Right forelimb (tissue), 1 donor: ENCODE measurements at regions not wholly inside any gene's neighbourhood (a gene's known extent, or its start where the extent isn't known, plus 50 kb on each side); places are given as distances from the start of the nearest gene placed in this dataset.

Experiments used
- DNase-seq: peaks from one replicate; pipeline ENCODE4 v3.0.0-alpha.2; 2018

DNA sequence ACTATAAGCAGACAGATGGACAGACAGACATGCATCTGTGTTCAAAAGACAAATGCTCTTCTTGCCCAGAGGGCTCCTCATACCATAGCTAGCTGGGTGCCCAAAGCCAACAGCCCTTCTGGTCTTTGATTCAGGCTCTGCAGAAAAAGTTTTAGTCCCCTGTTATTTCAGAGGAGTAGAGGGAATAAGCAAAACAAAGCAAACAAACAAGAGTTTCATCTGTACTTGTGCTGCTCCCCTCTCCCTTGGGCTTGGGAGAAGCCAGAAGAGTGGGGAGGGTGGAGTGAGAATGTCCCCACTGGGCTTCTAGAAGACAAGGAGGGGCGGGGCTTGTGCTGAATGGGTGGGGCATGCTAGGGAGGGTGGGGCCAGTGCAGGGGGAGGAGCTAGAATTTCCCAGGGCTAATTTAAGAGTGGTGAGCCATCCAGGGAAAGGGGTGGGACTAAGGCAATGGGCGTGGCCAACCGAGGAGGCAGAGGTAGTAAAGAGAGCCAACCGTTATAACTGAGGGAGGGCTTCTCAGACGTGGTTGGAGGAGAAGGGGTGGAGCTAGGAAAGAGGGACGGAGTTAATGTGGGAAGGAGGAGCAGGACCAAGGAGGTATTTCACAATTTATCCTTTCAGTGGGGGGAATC is 101.2 kb upstream of the MGMT start:
- peak; percentile 39 for DNase-seq

GRCh38 chr10:129366450-129366849 is 100.6 kb upstream of the MGMT start:
- peak; percentile 24 for DNase-seq

DNA sequence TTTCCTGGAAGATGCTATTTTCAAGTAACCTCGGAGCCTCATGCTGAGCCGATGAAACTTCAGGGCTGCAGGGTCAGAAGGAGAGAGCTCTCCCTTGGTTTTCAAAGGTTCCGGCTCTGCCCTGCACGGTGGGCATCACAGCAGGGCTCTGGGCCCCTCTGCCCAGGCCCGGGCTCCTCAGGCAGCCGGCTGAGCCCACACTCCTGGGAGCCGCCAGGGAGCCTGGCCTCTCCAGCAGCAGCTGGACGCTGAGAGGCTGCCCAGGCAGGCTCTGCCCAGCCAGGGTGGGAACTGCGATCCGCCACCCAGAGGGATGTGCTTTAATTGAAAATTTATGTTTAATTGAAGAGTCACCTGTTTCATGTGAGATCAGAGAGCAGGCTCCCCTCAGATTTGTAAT is 97.5 kb upstream of the MGMT start:
- no peak for DNase-seq

- no peak for DNase-seq
These were observed 95.5 kb upstream of the MGMT start for GRCh38 chr10:129371541-129371940.

GRCh38 chr10:129372172-129372571 is 94.9 kb upstream of the MGMT start:
- DNase-seq, result no peak

- no peak for DNase-seq
These were observed 93.8 kb upstream of the MGMT start for GRCh38 chr10:129373231-129373630.

GRCh38 chr10:129373718-129374117 is 93.3 kb upstream of the MGMT start:
- no peak for DNase-seq

DNA sequence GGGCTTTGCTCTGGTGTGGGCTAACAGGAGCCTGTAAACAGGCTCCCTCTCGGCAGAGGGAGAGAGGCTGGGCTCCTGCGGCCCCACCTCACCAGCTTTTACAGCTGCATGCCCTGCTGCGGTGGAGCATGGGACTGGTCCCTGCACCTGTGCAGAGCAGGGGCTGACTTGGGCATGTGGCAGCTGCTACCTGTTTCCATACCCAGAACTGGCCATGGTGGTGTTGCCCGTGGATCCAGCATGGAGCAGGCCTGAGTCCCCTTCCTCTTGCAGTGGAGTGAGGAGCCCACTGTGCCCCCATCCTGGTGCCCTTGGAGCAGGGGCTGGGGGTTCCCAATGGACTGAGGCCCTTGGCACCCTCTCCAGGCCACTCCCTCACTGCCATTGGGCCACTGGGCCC is 91.9 kb upstream of the MGMT start:
- DNase-seq, result no peak

- DNase-seq, result no peak
These were observed 91.1 kb upstream of the MGMT start for GRCh38 chr10:129375912-129376311.

- no peak for DNase-seq
These were observed 86.8 kb upstream of the MGMT start for GRCh38 chr10:129380279-129380678.

DNA sequence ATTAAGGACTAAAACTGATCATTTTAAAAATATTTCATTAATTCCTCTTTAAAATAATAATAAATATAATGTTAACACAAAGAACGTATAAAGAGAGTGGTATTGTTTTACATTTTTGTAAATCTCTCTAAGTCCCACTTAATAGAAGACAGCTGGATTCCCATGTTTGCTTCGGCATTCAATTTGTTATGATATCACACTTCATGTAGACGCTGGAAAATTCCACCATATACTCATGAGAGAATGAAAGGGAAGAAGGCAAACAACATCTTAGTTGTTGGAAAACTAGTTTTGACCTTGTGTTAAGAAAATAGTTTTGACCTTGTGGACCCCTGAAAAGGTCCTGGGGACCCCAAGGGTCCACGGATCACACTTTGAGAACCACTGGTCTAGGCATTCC is 85.3 kb upstream of the MGMT start:
- DNase-seq, result no peak

GRCh38 chr10:129382401-129382800 is 84.6 kb upstream of the MGMT start:
- DNase-seq, result no peak

DNA sequence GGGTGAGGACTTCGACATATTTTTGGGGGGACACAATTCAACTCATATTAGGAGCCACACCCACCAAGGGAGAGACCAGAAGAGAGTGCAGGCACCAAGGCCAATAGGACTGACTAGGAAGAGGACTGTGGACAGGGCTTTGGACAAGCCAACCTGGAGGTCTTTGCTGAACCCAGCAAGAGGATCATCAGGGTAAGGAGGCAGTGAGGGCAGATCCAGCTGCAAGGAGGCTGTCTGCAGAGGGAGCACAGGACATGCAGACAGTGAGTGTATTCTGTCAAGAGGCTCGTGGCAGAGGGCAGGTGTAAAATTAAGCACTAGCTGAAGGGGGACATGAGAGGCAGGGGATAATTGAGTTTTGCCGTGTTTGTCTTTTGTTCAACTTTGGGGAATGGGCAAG is 83.4 kb upstream of the MGMT start:
- DNase-seq, result no peak

- DNase-seq, result no peak
These were observed 81.4 kb upstream of the MGMT start for GRCh38 chr10:129385600-129385999.

GRCh38 chr10:129386415-129387257 is 80.4 kb upstream of the MGMT start:
- DNase-seq, result no peak

- DNase-seq, result no peak
These were observed 79.8 kb upstream of the MGMT start for GRCh38 chr10:129387258-129387525.

- no peak for DNase-seq
These were observed 78.6 kb upstream of the MGMT start for GRCh38 chr10:129388435-129388834.

GRCh38 chr10:129389194-129389593 is 77.8 kb upstream of the MGMT start:
- DNase-seq, result no peak

DNA sequence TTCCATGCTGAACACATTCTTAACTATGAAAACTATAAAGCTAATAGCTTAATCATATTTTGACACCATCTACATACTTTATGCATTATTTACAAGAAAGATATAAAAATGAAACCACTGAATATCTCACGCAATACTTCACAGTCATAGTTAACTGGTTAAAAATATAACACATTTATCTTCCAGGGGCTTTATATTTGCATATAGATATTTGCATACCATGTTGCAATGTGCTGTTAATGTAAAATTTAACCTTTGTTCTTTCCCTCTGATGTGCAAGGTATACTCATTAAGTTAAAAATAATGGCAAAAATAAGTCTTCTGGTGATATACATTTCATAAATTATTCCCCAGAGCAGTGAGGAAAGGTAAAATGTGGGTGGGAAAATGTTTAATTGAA is 76.9 kb upstream of the MGMT start:
- no peak for DNase-seq

GRCh38 chr10:129390726-129391125 is 76.3 kb upstream of the MGMT start:
- DNase-seq, result no peak

DNA sequence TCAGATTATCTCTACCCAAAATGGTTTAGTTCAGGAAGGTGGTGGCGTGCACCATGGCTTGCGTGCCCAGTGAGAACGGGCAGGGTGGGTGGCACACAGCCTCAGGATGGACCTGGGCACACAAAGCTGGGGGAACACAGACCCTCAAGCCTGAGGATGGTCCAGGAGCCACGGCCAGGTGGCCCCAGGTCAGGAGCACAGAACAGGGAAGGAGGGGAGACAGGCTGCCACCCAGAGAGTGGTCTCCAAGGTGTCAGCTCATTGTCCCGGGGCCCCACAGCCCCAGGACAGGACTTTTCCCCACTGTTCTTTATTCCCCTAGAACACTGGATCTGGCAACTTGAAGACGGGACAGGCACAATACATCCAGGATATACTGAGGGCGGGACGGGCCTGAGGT is 75.6 kb upstream of the MGMT start:
- DNase-seq, result no peak

GRCh38 chr10:129392855-129393254 is 74.2 kb upstream of the MGMT start:
- no peak for DNase-seq

DNA sequence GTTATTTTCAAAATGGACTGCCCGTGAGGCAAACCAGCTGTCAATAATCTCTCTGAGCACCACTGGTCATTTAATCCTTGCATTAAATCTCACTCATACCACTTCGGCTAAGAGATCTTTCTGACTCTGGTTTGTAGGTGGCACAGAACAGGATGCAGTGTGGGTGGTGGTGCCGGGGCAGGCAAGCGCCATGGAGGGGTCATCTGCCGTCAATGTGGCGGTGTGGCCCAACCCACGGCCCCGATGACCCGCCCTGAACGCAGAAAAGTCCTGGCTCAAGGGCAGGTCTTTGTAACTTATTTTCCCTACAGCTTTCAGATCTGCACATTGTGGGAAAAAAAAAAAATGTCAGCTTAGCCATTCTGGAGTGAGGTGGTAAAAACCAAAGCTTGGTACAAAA is 73.2 kb upstream of the MGMT start:
- no peak for DNase-seq

- no peak for DNase-seq
These were observed 72.3 kb upstream of the MGMT start for GRCh38 chr10:129394518-129395328.
